BJ (cell line): ENCODE measurements at regions not wholly inside any gene's neighbourhood (a gene's known extent, or its start where the extent isn't known, plus 50 kb on each side); places are given as distances from the start of the nearest gene placed in this dataset.

Experiments
- CTCF ChIA-PET: fragments of 350-600 bp; formaldehyde crosslinking; extraction: SDS; loops from one replicate; lab custom pipeline; 2021; ENCODE audit warnings: antibody characterized with exemption, inconsistent platforms; lab: Yijun Ruan, JAX
- POLR2A ChIA-PET: fragments of 300-600 bp; sonication (Branson Sonifier 250); formaldehyde crosslinking; extraction: SDS; loops from one replicate; lab custom pipeline; 2021; ENCODE audit warnings: antibody characterized with exemption; lab: Charles Lee
- DNase-seq: peaks from one replicate; pipeline ENCODE4 v3.0.0-alpha.2; 2011; ENCODE audit warnings: low read depth
- H3K27me3 ChIP-seq: 2 replicates; pipeline ENCODE4 v1.6.0; 2011; ENCODE audit warnings: low read length; ENCODE audit not compliant: control insufficient read depth, insufficient read depth
- H3K36me3 ChIP-seq: 2 replicates; pipeline ENCODE4 v1.5.1; 2011; ENCODE audit warnings: low read length; ENCODE audit not compliant: control insufficient read depth, insufficient read depth
- H3K4me3 ChIP-seq: 2 replicates; pipeline ENCODE4 v1.5.1; 2011; ENCODE audit warnings: low read depth, mild to moderate bottlenecking, control low read depth, low read length
- CTCF ChIP-seq: IDR thresholded peaks from 2 replicates; pipeline ENCODE4 v1.5.1; 2011; ENCODE audit warnings: low read depth, mild to moderate bottlenecking, control low read depth, inconsistent platforms, low read length, moderate library complexity; ENCODE audit not compliant: insufficient read depth

- no peaks in the 10 kb centered on the region for H3K27me3 ChIP-seq
- CTCF ChIA-PET = no interaction called here
- no peak for TF ChIP-seq CTCF
- no peak overlapping the region for H3K4me3 ChIP-seq
- POLR2A ChIA-PET = no interaction called here
- no peak for DNase-seq
- no peaks in the 10 kb centered on the region for H3K36me3 ChIP-seq
These were observed 105.6 kb upstream of the COG2 start for GRCh38 chr1:230536641-230537155.

- no peaks in the 10 kb centered on the region for H3K27me3 ChIP-seq
- H3K36me3 ChIP-seq = no peaks in the 10 kb centered on the region
- POLR2A ChIA-PET = no interaction called here
- DNase-seq = no peak
- TF ChIP-seq CTCF = no peak
- no peak overlapping the region for H3K4me3 ChIP-seq
- CTCF ChIA-PET = no interaction called here
These were observed 108.1 kb upstream of the COG2 start for GRCh38 chr1:230534224-230534623.

GRCh38 chr1:230531103-230531502 lies 105.0 kb upstream of the PGBD5 start:
- no peak for TF ChIP-seq CTCF
- DNase-seq = no peak
- Histone ChIP-seq H3K4me3 (no peak overlapping the region), H3K27me3 (no peaks in the 10 kb centered on the region), H3K36me3 (no peaks in the 10 kb centered on the region)
- ChIA-PET CTCF (no interaction called here), POLR2A (no interaction called here)

DNA sequence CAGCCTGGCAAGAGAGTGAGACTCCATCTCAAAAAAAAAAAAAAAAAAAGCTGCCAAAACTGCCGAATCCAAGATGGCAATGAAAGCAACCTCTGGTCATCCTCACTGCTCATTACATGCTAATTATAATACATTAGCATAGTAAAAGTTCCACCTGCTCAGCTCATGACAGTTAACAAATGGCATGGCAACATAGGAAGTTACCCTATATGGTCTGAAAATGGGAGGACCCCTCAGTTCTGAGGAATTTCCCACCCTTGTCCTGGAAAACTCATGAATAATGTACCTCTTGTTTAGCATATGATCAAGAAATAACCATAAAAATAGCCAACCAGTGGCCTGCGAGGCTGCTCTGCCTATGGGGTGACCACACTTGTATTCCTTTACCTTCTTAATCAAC lies 93.1 kb upstream of the PGBD5 start:
- DNase-seq = no peak
- CTCF ChIA-PET = no interaction called here
- TF ChIP-seq CTCF = no peak
- POLR2A ChIA-PET = no interaction called here
- Histone ChIP-seq H3K27me3 (no peaks in the 10 kb centered on the region), H3K4me3 (no peak overlapping the region), H3K36me3 (no peaks in the 10 kb centered on the region)

- H3K27me3 ChIP-seq = no peaks in the 10 kb centered on the region
- no peak for TF ChIP-seq CTCF
- CTCF ChIA-PET = no interaction called here
- no peak for DNase-seq
- no peak overlapping the region for H3K4me3 ChIP-seq
- POLR2A ChIA-PET = no interaction called here
- H3K36me3 ChIP-seq = no peaks in the 10 kb centered on the region
These were observed 92.4 kb upstream of the PGBD5 start for GRCh38 chr1:230518511-230518910.
